DMS53 treated with DMSO at 0.1 percent for 48 hours (cell line): ENCODE measurements at regions not wholly inside any gene's neighbourhood (a gene's known extent, or its start where the extent isn't known, plus 50 kb on each side); places are given as distances from the start of the nearest gene placed in this dataset.

Experiments
- DNase-seq: peaks from one replicate; lab custom pipeline; 2025; ENCODE audit not compliant: unreplicated experiment; lab: John Stamatoyannopoulos, UW

GRCh38 chr9:93900971-93901861 lies 53.9 kb downstream of the BARX1 start:
- no peak for DNase-seq

GRCh38 chr9:93900436-93900819 lies 54.7 kb downstream of the BARX1 start:
- DNase-seq, result no peak

GRCh38 chr9:93899609-93900435 lies 55.3 kb downstream of the BARX1 start:
- DNase-seq, result no peak

- DNase-seq, result no peak
Observed at GRCh38 chr9:93898502-93899426, 56.4 kb downstream of the BARX1 start.

GRCh38 chr9:93898026-93898425 lies 57.1 kb downstream of the BARX1 start:
- DNase-seq, result no peak

GRCh38 chr9:93897075-93897970 lies 57.8 kb downstream of the BARX1 start:
- DNase-seq, result no peak

- DNase-seq, result no peak
Observed at GRCh38 chr9:93896496-93897033, 58.6 kb downstream of the BARX1 start.

GRCh38 chr9:93896093-93896492 lies 59.1 kb downstream of the BARX1 start:
- no peak for DNase-seq

GRCh38 chr9:93895535-93895934 lies 59.6 kb downstream of the BARX1 start:
- DNase-seq, result no peak

GRCh38 chr9:93894691-93895079 lies 60.5 kb downstream of the BARX1 start:
- no peak for DNase-seq

- peak; percentile 89 for DNase-seq
Observed at GRCh38 chr9:93893899-93894690, 61.1 kb downstream of the BARX1 start.

- DNase-seq, result no peak
Observed at GRCh38 chr9:93893194-93893593, 62.0 kb downstream of the BARX1 start.

- no peak for DNase-seq
Observed at GRCh38 chr9:93892748-93893147, 62.4 kb downstream of the BARX1 start.

GRCh38 chr9:93891549-93892310 lies 63.4 kb downstream of the BARX1 start:
- no peak for DNase-seq

- DNase-seq, result no peak
Observed at GRCh38 chr9:93891050-93891449, 64.1 kb downstream of the BARX1 start.

GRCh38 chr9:93890436-93890935 lies 64.7 kb downstream of the BARX1 start:
- DNase-seq, result no peak

- no peak for DNase-seq
Observed at GRCh38 chr9:93886911-93887310, 68.2 kb downstream of the BARX1 start.

GRCh38 chr9:93884808-93885207 lies 70.3 kb downstream of the BARX1 start:
- DNase-seq, result no peak
